GM18508 (cell line): ENCODE measurements at regions not wholly inside any gene's neighbourhood (a gene's known extent, or its start where the extent isn't known, plus 50 kb on each side); places are given as distances from the start of the nearest gene placed in this dataset.
"Not testable (repeated sequence)": the region's sequence is repeated elsewhere in the genome, so short reads cannot be mapped to it uniquely, and the experiment has no call there.

Experiments
- ATAC-seq: cut with Tn5 transposase; IDR thresholded peaks from one replicate; pipeline ENCODE4 v1.9.1; 2021; ENCODE audit warnings: moderate number of reproducible peaks; ENCODE audit not compliant: insufficient read depth, unreplicated experiment

GRCh38 chr4:138389976-138390685 lies 148.0 kb upstream of the SLC7A11 start:
- no peak for ATAC-seq

- no peak for ATAC-seq
Measured at GRCh38 chr4:138374947-138375346, 132.8 kb upstream of the SLC7A11 start.

GRCh38 chr4:138367942-138368341 lies 125.8 kb upstream of the SLC7A11 start:
- ATAC-seq = no peak

GRCh38 chr4:138352446-138352845 lies 110.3 kb upstream of the SLC7A11 start:
- not testable (repeated sequence) for ATAC-seq

GRCh38 chr4:138348055-138348454 lies 105.9 kb upstream of the SLC7A11 start:
- no peak for ATAC-seq

GRCh38 chr4:138347561-138347960 lies 105.4 kb upstream of the SLC7A11 start:
- ATAC-seq = no peak

- ATAC-seq = no peak
Measured at GRCh38 chr4:138344851-138345250, 102.7 kb upstream of the SLC7A11 start.

- ATAC-seq = no peak
Measured at GRCh38 chr4:138344054-138344453, 101.9 kb upstream of the SLC7A11 start.

- ATAC-seq = peak; percentile 71
Measured at GRCh38 chr4:138341739-138342415, 99.7 kb upstream of the SLC7A11 start.

GRCh38 chr4:138338840-138339239 lies 96.7 kb upstream of the SLC7A11 start:
- no peak for ATAC-seq

- not testable (repeated sequence) for ATAC-seq
Measured at GRCh38 chr4:138338222-138338621, 96.1 kb upstream of the SLC7A11 start.

GRCh38 chr4:138334346-138335016 lies 92.3 kb upstream of the SLC7A11 start:
- no peak for ATAC-seq

- not testable (repeated sequence) for ATAC-seq
Measured at GRCh38 chr4:138332415-138332814, 90.3 kb upstream of the SLC7A11 start.

GRCh38 chr4:138330531-138330930 lies 88.4 kb upstream of the SLC7A11 start:
- no peak for ATAC-seq

- ATAC-seq = no peak
Measured at GRCh38 chr4:138329506-138330070, 87.4 kb upstream of the SLC7A11 start.

GRCh38 chr4:138327338-138327737 lies 85.2 kb upstream of the SLC7A11 start:
- ATAC-seq = no peak

- no peak for ATAC-seq
Measured at GRCh38 chr4:138320831-138321230, 78.7 kb upstream of the SLC7A11 start.

GRCh38 chr4:138320030-138320429 lies 77.9 kb upstream of the SLC7A11 start:
- no peak for ATAC-seq

- no peak for ATAC-seq
Measured at GRCh38 chr4:138317175-138317748, 75.1 kb upstream of the SLC7A11 start.

GRCh38 chr4:138312536-138312911 lies 70.4 kb upstream of the SLC7A11 start:
- no peak for ATAC-seq
